Type B pancreatic cell (in vitro differentiated cells): ENCODE measurements at regions not wholly inside any gene's neighbourhood (a gene's known extent, or its start where the extent isn't known, plus 50 kb on each side); places are given as distances from the start of the nearest gene placed in this dataset.

Experiments used
- DNase-seq: peaks from one replicate; pipeline ENCODE4 v3.0.0; 2021; ENCODE audit warnings: mixed read lengths; ENCODE audit not compliant: unreplicated experiment; ENCODE audit errors: extremely low spot score
- H3K27ac Mint-ChIP-seq: 2 replicates; pipeline ENCODE4 v1.8.0; 2021; ENCODE audit warnings: mild to moderate bottlenecking, mixed read lengths
- H3K27me3 Mint-ChIP-seq: 2 replicates; pipeline ENCODE4 v1.8.0; 2021; ENCODE audit warnings: mixed read lengths
- H3K36me3 Mint-ChIP-seq: 2 replicates; pipeline ENCODE4 v1.8.0; 2021; ENCODE audit warnings: mixed read lengths
- H3K4me1 Mint-ChIP-seq: one replicate; pipeline ENCODE4 v1.8.0; 2021; ENCODE audit warnings: mixed read lengths; ENCODE audit not compliant: unreplicated experiment
- H3K4me3 Mint-ChIP-seq: 2 replicates; pipeline ENCODE4 v1.8.0; 2021; ENCODE audit warnings: mild to moderate bottlenecking, mixed read lengths
- H3K9me3 Mint-ChIP-seq: 2 replicates; pipeline ENCODE4 v1.8.0; 2021; ENCODE audit warnings: mixed read lengths
- TF ChIP-seq, protein P1 (sequence below): fragments of 200-600 bp; sonication (generic); conservative IDR thresholded peaks from 2 replicates; pipeline ENCODE4 v1.5.0; 2021; ENCODE audit warnings: antibody characterized with exemption, mild to moderate bottlenecking

DNA sequence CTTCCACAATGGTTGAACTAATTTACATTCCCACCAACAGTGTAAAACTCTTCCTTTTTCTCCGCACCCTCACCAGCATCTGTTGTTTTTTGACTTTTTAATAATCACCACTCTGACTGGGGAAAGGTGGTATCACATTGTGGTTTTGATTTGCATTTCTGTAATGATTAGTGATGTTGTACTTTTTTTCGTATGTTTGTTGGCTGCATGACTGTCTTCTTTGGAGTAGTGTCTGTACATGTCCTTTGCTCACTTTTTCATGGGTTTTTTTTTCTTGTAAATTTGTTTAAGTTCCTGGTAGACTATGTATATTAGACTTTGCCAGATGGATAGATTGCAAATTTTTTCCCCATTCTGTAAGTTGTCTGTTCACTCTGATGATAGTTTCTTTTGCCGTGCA is 574.8 kb downstream of the KCNJ3 start:
- no peak overlapping the region for H3K4me3 Mint-ChIP-seq
- TF ChIP-seq, protein P1, sequence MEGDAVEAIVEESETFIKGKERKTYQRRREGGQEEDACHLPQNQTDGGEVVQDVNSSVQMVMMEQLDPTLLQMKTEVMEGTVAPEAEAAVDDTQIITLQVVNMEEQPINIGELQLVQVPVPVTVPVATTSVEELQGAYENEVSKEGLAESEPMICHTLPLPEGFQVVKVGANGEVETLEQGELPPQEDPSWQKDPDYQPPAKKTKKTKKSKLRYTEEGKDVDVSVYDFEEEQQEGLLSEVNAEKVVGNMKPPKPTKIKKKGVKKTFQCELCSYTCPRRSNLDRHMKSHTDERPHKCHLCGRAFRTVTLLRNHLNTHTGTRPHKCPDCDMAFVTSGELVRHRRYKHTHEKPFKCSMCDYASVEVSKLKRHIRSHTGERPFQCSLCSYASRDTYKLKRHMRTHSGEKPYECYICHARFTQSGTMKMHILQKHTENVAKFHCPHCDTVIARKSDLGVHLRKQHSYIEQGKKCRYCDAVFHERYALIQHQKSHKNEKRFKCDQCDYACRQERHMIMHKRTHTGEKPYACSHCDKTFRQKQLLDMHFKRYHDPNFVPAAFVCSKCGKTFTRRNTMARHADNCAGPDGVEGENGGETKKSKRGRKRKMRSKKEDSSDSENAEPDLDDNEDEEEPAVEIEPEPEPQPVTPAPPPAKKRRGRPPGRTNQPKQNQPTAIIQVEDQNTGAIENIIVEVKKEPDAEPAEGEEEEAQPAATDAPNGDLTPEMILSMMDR: no peak
- H3K4me1 Mint-ChIP-seq: no peaks in the 10 kb centered on the region
- no peak overlapping the region for H3K27ac Mint-ChIP-seq
- no peak for DNase-seq
- no peaks in the 10 kb centered on the region for H3K9me3 Mint-ChIP-seq
- H3K36me3 Mint-ChIP-seq: no peaks in the 10 kb centered on the region
- no peaks in the 10 kb centered on the region for H3K27me3 Mint-ChIP-seq

DNA sequence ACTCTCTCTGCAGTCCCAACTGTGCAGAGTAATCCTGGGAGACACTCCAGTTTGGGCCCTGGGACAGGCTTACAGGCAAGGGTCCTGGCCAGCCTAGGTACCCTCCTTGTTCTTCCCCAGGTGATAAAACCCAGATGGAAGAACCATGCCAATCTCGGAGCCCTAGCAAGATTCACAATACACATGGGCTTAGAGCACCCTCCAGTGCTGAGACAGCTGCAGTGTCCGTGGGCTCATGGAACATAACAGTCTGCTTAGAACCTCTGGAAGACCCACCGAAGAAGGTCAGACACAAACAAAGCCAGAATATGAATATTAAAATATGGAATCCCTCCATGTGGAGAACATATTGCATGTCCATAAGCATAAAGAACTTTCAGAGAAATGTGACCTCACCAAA is 568.1 kb downstream of the KCNJ3 start:
- no peak overlapping the region for H3K27ac Mint-ChIP-seq
- no peak overlapping the region for H3K4me3 Mint-ChIP-seq
- no peaks in the 10 kb centered on the region for H3K27me3 Mint-ChIP-seq
- no peaks in the 10 kb centered on the region for H3K9me3 Mint-ChIP-seq
- no peaks in the 10 kb centered on the region for H3K36me3 Mint-ChIP-seq
- H3K4me1 Mint-ChIP-seq: no peaks in the 10 kb centered on the region
- TF ChIP-seq, protein P1: peak; percentile 32
- no peak for DNase-seq

DNA sequence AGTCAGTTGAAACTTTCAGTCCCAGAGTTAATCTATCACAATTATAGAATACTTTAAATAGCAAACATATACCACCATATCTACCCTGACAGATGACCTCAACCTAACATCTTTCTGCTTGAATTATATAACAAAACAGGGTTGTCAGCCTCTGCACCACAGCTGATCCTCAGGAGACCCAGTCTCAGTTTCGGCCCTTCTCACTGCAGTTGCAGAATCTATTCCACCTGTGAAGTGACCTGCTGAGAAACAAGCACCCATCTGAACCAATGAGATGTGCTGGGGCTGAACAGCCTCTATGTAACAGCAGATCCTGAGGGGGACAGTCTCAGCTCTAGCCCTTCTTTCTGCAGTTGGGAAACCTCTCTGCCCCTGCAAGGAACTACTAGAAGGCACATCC is 567.6 kb downstream of the KCNJ3 start:
- Mint-ChIP-seq H3K4me1 (no peaks in the 10 kb centered on the region), H3K9me3 (no peaks in the 10 kb centered on the region), H3K27me3 (no peaks in the 10 kb centered on the region), H3K4me3 (no peak overlapping the region), H3K36me3 (no peaks in the 10 kb centered on the region), H3K27ac (no peak overlapping the region)
- DNase-seq: no peak
- TF ChIP-seq, protein P1: no peak

DNA sequence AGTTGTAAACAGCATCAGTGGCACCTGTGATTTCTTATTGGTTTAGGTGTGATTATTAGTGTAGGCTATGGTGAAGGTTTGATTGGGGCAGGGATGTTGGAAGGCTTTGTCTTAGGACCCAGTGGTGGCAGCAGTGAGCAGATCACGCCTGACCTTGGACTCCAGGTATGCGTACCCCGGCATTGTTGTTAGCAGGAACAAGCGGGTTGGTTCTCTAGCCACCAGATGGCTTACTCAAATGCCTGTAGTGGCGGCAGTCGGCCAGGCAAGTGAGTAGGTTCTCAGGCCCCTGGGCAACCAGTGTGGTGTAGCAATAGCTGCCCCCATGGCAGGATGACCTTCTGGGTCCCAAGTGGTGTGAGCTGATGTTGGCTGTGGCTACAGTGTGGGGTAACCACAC is 558.3 kb downstream of the KCNJ3 start:
- H3K4me1 Mint-ChIP-seq: no peaks in the 10 kb centered on the region
- H3K9me3 Mint-ChIP-seq: no peaks in the 10 kb centered on the region
- H3K36me3 Mint-ChIP-seq: no peaks in the 10 kb centered on the region
- no peak for DNase-seq
- no peak overlapping the region for H3K4me3 Mint-ChIP-seq
- H3K27ac Mint-ChIP-seq: no peak overlapping the region
- H3K27me3 Mint-ChIP-seq: no peaks in the 10 kb centered on the region
- TF ChIP-seq, protein P1: no peak

DNA sequence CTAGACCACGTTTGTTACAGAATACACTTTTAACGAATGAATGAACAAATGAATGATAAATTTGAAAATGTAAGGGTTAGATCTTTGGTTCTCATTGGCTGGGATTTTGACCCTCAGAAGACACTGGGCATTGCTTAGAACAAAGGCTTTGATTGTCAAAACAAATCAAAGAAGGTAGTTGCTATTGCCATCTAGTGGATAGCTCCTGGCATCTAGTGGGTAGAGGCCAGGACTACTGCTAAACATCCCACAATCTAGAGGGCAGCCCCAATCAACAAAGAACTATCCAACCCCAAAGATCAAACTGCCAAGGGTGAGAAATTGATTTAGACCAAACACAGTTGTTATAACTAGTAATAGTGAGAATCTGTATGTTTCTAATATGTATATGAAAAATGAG is 552.3 kb downstream of the KCNJ3 start:
- Mint-ChIP-seq H3K4me3 (no peak overlapping the region), H3K4me1 (no peaks in the 10 kb centered on the region), H3K27ac (no peak overlapping the region), H3K27me3 (no peaks in the 10 kb centered on the region), H3K36me3 (no peaks in the 10 kb centered on the region), H3K9me3 (no peaks in the 10 kb centered on the region)
- no peak for DNase-seq
- TF ChIP-seq, protein P1: peak; percentile 46

DNA sequence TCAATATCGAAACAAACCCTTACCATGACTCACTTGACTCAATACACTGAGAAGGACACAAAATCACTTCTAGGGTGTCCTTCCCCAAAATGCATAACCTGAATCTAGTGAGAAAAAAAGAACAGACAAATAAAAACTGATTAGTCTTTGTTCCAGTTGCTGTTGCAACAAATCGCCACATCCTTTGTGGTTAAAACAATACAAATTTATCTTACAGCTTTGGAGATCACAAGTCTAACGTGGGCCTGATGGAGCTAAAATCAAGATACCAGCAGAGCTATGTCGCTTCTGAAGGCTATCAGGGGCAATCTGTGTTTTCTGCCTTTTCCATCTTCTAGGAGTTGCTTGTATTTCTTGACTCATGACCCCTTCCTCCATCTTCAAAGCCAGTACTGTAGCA is 541.7 kb downstream of the KCNJ3 start:
- H3K27ac Mint-ChIP-seq: no peak overlapping the region
- H3K9me3 Mint-ChIP-seq: no peaks in the 10 kb centered on the region
- H3K36me3 Mint-ChIP-seq: no peaks in the 10 kb centered on the region
- no peaks in the 10 kb centered on the region for H3K4me1 Mint-ChIP-seq
- H3K4me3 Mint-ChIP-seq: no peak overlapping the region
- H3K27me3 Mint-ChIP-seq: no peaks in the 10 kb centered on the region
- TF ChIP-seq, protein P1: no peak
- no peak for DNase-seq
